Right cardiac atrium (tissue), 5 donors: ENCODE measurements at regions not wholly inside any gene's neighbourhood (a gene's known extent, or its start where the extent isn't known, plus 50 kb on each side); places are given as distances from the start of the nearest gene placed in this dataset.
"Not testable (repeated sequence)": the region's sequence is repeated elsewhere in the genome, so short reads cannot be mapped to it uniquely, and the experiment has no call there.

Source experiments
- ATAC-seq, 2 donors: fragments of 200-7000 bp; cut with Tn5 transposase; one replicate each; pipeline versions ENCODE4 v1.8.0 to v1.9.1; 2020; ENCODE audit warnings: moderate library complexity in 2 of 2, mild to moderate bottlenecking in 1 of 2
- DNase-seq, 3 donors: peaks; one replicate each; pipeline ENCODE4 v3.0.0-alpha.2; 2020
- H3K27ac ChIP-seq: one replicate; pipeline ENCODE4 v1.5.1; 2013; ENCODE audit warnings: mild to moderate bottlenecking, low read length, control low read depth, moderate library complexity
- H3K27me3 ChIP-seq: one replicate; pipeline ENCODE4 v1.6.1; 2013; ENCODE audit not compliant: control insufficient read depth, insufficient read depth
- H3K4me1 ChIP-seq: one replicate; pipeline ENCODE4 v1.6.1; 2013; ENCODE audit warnings: low read length; ENCODE audit not compliant: control insufficient read depth, insufficient read depth
- H3K4me3 ChIP-seq: one replicate; pipeline ENCODE4 v1.5.1; 2013; ENCODE audit warnings: low read length, control low read depth
- H3K9me3 ChIP-seq: one replicate; pipeline ENCODE4 v1.6.1; 2013; ENCODE audit warnings: low read length; ENCODE audit not compliant: control insufficient read depth
- WGBS: extraction: QIAGEN DNeasy Blood & Tissue Kit; methylation state at CpG from one replicate; pipeline ENCODE4 v1.1.7; 2013; 5-methylcytosine and 5-hydroxymethylcytosine counted together
- intact Hi-C, 4 donors: fragments of 100-400 bp; cut with DNase I; formaldehyde crosslinking; loops; one replicate each; pipeline versions ENCODE4 v1.11.0 to v1.14.0; 2022 to 2023
- donor health status: healthy with polysubstance abuse.
- donor health status: DM: no; HTN: yes; CAD: no.
- donor health status: DM: no; HTN: no; CAD: no.
- donor health status: DM: no; HTN: yes; CAD: no; lungs with severe emphysema.
- donor health status: DM: yes; HTN: yes; CAD: no.

- intact Hi-C loops, H3K4me3 ChIP-seq, H3K9me3 ChIP-seq, H3K27me3 ChIP-seq, ATAC-seq, H3K4me1 ChIP-seq, H3K27ac ChIP-seq: not testable (repeated sequence)
- DNase-seq = peak in 1 of 3 donors; percentile 38
- WGBS = 97% methylated on average over 11 of the region's 11 CpGs
Measured at GRCh38 chr3:144023543-144023942, 51.9 kb downstream of the DIPK2A start.

GRCh38 chr3:144028798-144029411 is 57.3 kb downstream of the DIPK2A start:
- no peaks in the 10 kb centered on the region for H3K27me3 ChIP-seq
- no peaks in the 10 kb centered on the region for H3K4me1 ChIP-seq
- no peaks in the 10 kb centered on the region for H3K9me3 ChIP-seq
- ATAC-seq (no peak), DNase-seq (no peak)
- WGBS = 70% methylated on average over 4 of the region's 4 CpGs
- H3K4me3 ChIP-seq = no peak overlapping the region
- intact Hi-C loops = no loop called here
- H3K27ac ChIP-seq = no peak overlapping the region

GRCh38 chr3:144029769-144030168 is 58.1 kb downstream of the DIPK2A start:
- Histone ChIP-seq H3K4me3 (no peak overlapping the region), H3K4me1 (no peaks in the 10 kb centered on the region), H3K27ac (no peak overlapping the region), H3K9me3 (no peaks in the 10 kb centered on the region), H3K27me3 (no peaks in the 10 kb centered on the region)
- WGBS = 98% methylated on average over 2 of the region's 2 CpGs
- no peak for ATAC-seq
- intact Hi-C loops = no loop called here
- DNase-seq = no peak

- Histone ChIP-seq H3K4me3 (no peak overlapping the region), H3K4me1 (no peaks in the 10 kb centered on the region), H3K27me3 (no peaks in the 10 kb centered on the region), H3K27ac (no peak overlapping the region), H3K9me3 (no peaks in the 10 kb centered on the region)
- DNase-seq = peak; percentile 69 to 84 (median 82)
- WGBS = 40% methylated on average over 5 of the region's 5 CpGs
- ATAC-seq = peak; percentile 71 to 91
- intact Hi-C loops = no loop called here
Measured at GRCh38 chr3:144031938-144032337, 60.3 kb downstream of the DIPK2A start.

GRCh38 chr3:144032531-144033239 is 61.1 kb downstream of the DIPK2A start:
- ATAC-seq (no peak), DNase-seq (no peak)
- Histone ChIP-seq H3K27ac (no peak overlapping the region), H3K27me3 (no peaks in the 10 kb centered on the region), H3K4me3 (no peak overlapping the region), H3K4me1 (no peaks in the 10 kb centered on the region), H3K9me3 (no peaks in the 10 kb centered on the region)
- 83% methylated on average over 5 of the region's 5 CpGs for WGBS
- intact Hi-C loops = no loop called here

- no peaks in the 10 kb centered on the region for H3K27me3 ChIP-seq
- no peaks in the 10 kb centered on the region for H3K4me1 ChIP-seq
- DNase-seq (no peak), ATAC-seq (no peak)
- intact Hi-C loops = no loop called here
- no peak overlapping the region for H3K27ac ChIP-seq
- no peak overlapping the region for H3K4me3 ChIP-seq
- H3K9me3 ChIP-seq = no peaks in the 10 kb centered on the region
- WGBS = 81% methylated on average over 1 of the region's 1 CpG
Measured at GRCh38 chr3:144033240-144033589, 61.6 kb downstream of the DIPK2A start.

GRCh38 chr3:144033863-144034262 is 62.2 kb downstream of the DIPK2A start:
- intact Hi-C loops = no loop called here
- H3K9me3 ChIP-seq = no peaks in the 10 kb centered on the region
- ATAC-seq (no peak), DNase-seq (no peak)
- WGBS = 60% methylated on average over 1 of the region's 1 CpG
- H3K27me3 ChIP-seq = no peaks in the 10 kb centered on the region
- H3K27ac ChIP-seq = no peak overlapping the region
- H3K4me3 ChIP-seq = no peak overlapping the region
- no peaks in the 10 kb centered on the region for H3K4me1 ChIP-seq

GRCh38 chr3:144034715-144035290 is 63.2 kb downstream of the DIPK2A start:
- intact Hi-C loops = no loop called here
- H3K4me3 ChIP-seq = no peak overlapping the region
- no peaks in the 10 kb centered on the region for H3K4me1 ChIP-seq
- no peak overlapping the region for H3K27ac ChIP-seq
- no peaks in the 10 kb centered on the region for H3K9me3 ChIP-seq
- WGBS = 95% methylated on average over 2 of the region's 2 CpGs
- no peak for ATAC-seq
- no peaks in the 10 kb centered on the region for H3K27me3 ChIP-seq
- no peak for DNase-seq

- ATAC-seq = no peak
- H3K9me3 ChIP-seq = no peaks in the 10 kb centered on the region
- intact Hi-C loops = no loop called here
- H3K4me1 ChIP-seq = no peaks in the 10 kb centered on the region
- no peaks in the 10 kb centered on the region for H3K27me3 ChIP-seq
- no peak for DNase-seq
- no peak overlapping the region for H3K27ac ChIP-seq
- 95% methylated on average over 1 of the region's 1 CpG for WGBS
- H3K4me3 ChIP-seq = no peak overlapping the region
Measured at GRCh38 chr3:144036498-144036897, 64.9 kb downstream of the DIPK2A start.

GRCh38 chr3:144039661-144040060 is 68.0 kb downstream of the DIPK2A start:
- no peak for DNase-seq
- intact Hi-C loops = no loop called here
- H3K27me3 ChIP-seq = no peaks in the 10 kb centered on the region
- H3K4me3 ChIP-seq = no peak overlapping the region
- H3K9me3 ChIP-seq = no peaks in the 10 kb centered on the region
- no peak overlapping the region for H3K27ac ChIP-seq
- no peak for ATAC-seq
- no peaks in the 10 kb centered on the region for H3K4me1 ChIP-seq

- 82% methylated on average over 1 of the region's 1 CpG for WGBS
- Histone ChIP-seq H3K4me3 (no peak overlapping the region), H3K27me3 (no peaks in the 10 kb centered on the region), H3K27ac (no peak overlapping the region), H3K4me1 (no peaks in the 10 kb centered on the region), H3K9me3 (no peaks in the 10 kb centered on the region)
- intact Hi-C loops = no loop called here
- ATAC-seq = no peak
- DNase-seq = no peak
Measured at GRCh38 chr3:144041960-144042556, 70.4 kb downstream of the DIPK2A start.
